GM19239 (cell line): ENCODE measurements at regions not wholly inside any gene's neighbourhood (a gene's known extent, or its start where the extent isn't known, plus 50 kb on each side); places are given as distances from the start of the nearest gene placed in this dataset.
"Not testable (repeated sequence)": the region's sequence is repeated elsewhere in the genome, so short reads cannot be mapped to it uniquely, and the experiment has no call there.

Source experiments
- DNase-seq: peaks from one replicate; pipeline ENCODE4 v3.0.0; 2011; ENCODE audit warnings: low spot score; ENCODE audit not compliant: insufficient read length
- FAIRE-seq: peaks from 2 replicates; lab custom pipeline; 2011; peaks lifted over from hg19 to GRCh38; lab: Jason Lieb, UNC

DNA sequence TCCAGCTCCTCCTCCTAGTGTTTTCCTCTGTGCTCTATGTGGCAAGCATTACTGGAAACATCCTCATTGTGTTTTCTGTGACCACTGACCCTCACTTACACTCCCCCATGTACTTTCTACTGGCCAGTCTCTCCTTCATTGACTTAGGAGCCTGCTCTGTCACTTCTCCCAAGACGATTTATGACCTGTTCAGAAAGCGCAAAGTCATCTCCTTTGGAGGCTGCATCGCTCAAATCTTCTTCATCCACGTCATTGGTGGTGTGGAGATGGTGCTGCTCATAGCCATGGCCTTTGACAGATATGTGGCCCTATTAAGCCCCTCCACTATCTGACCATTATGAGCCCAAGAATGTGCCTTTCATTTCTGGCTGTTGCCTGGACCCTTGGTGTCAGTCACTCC lies 64.0 kb downstream of the OR4F15 start:
- not testable (repeated sequence) for FAIRE-seq, DNase-seq

DNA sequence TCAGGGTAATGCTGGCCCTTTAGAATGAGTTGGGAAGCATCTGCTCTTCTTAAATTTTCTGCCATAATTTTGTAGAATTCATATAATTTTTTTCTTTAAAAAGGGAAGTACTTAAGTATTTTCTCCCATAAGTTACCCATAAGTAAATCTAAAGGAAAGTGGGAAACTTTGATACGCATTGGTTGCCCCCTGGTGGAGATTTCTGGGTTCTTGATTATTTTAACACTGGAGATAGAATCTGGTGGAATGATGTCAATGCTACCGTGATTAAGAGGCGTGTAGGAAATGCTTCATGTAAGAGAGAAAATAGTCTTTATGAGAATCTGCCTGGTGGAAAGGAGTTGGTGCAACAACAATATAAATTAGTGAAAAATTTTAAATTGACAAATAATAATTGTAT lies 65.6 kb downstream of the OR4F15 start:
- DNase-seq, FAIRE-seq: not testable (repeated sequence)

DNA sequence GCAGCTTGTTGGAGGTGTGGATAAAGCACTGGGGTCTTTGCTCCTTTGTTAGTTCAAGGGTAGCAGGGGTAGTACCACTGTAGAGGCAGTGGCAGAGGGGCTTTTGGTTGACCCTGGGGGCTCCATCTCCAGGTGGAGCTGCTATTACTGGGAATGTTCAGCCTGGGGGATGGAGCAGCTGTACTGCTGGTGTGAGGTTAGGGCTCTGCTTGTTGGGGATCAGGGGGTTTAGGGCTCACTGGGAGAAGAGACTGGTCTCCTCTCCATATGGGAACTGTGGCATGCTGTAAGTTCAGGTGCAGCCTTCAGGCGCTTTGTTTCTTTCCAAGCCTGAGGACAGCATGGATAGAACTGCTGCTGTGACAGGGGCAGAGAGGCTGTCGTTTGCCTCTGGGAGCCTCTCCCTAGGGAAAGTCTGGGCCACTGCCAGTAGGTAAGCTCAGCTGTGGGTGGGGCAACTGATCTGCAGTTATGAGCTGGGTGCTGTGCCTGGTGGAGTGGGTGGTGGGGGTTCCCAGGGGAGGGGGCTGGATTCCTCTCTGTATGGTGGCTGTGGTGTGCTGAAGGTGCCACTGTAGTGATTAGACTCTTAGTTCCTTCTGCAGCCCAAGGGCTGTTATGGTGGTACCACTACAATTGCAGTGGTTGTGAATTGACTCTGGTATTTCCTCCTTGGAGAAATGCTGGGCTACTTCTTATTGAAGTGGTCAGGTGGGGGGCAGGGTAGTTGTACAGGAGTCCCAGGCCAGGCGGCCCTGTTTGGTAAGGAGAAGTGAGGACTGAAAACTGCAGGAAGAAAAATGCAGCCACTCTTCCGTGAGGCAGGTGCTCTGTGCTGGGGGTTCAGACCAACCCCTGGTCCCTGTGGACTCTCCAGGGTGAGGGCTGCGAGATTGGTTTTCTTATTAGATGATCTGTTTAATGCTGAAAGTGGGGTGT lies 100.6 kb downstream of the OR4F15 start:
- DNase-seq, FAIRE-seq: not testable (repeated sequence)

DNA sequence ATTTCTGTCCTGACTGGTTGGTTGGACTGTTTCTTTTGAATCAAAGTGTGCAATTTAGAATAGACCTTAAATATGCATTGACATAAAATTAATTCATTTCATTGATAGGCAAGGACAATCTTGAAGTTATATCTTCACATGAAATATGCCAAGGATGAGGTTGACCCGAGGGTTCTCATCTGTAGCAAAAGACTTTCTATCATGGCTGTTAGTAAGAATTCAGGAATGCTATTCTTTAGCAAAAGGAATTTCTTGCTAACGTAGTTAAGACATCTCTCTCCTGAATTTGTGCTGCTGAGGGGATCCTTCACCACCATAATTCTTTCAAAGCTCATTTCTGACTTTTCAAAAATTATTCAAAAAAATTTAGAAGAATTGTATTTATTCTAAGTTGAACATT lies 112.6 kb downstream of the OR4F15 start:
- not testable (repeated sequence) for FAIRE-seq, DNase-seq

DNA sequence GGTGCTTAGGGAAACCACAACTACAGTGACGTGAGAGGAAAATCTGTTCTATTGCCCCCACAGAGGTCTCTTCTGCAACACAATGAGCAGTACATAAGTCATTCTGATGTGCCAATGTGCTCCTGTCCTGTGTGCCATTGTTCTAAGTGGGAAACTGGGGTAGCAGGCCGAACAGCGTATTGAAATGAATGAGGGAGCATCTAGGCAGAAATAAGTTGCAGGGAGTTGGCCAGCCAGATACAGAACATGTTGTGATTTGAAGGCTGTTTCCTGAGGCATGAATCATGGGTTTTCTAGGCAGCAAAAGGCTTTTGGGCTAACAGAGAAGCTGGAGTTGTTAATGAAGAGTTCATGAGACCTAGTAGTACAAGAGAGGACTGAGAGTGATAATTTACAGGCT lies 122.5 kb downstream of the OR4F15 start:
- FAIRE-seq, DNase-seq: not testable (repeated sequence)

DNA sequence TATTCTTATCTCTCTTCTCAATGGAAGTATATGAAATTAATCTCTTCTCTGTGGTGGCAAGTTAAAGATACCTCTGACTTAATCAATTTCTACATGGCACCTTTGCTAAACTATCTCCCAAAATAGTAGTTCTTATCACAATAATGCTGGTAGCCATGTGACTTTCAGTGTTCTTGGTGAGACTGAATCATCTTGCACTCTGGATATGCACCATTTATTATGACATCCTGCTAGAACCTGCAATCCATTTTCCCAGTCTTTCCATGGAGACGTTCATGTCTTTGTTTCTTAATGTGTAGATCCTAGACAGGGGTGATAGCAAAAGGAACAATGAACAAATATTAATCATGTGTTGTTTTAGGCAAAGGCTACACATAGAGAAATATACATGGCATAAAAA lies 125.4 kb downstream of the OR4F15 start:
- FAIRE-seq, DNase-seq: not testable (repeated sequence)

DNA sequence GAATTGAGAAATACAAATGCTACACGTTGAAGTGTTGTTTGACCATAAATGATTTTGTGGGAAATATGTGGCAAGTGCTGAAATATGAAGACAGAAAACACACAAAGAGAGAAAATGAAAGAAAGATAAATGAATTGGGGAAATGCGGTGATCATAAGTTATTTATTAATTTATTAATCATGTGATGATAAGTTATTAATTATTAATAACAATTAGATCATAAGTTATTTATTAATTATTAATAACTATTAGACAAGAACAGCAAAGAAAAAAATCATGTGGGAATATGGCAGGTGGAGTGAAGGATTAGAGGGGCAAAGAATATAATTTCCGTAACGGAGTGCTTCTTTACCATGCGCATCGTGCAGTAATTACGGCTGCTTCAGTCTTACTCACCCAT lies 126.6 kb downstream of the OR4F15 start:
- not testable (repeated sequence) for DNase-seq, FAIRE-seq

DNA sequence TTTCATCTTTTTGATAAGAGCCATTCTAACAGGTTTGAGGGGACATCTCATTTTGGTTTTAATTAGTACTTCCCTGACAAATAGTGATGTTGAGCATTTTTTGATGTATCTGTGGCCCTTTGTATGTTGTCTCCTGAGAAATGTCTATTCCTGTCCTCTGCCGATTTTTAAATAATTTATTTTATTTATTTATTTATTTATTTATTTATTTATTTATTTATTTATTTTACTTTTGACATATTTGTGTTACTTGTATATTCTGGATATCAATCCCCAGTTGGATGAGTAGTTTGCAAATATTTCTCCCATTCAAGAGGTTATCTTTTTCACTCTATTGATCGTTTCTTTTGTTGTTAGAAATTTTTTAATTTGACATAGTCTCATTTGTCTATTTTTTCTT lies 133.9 kb downstream of the OR4F15 start:
- FAIRE-seq, DNase-seq: not testable (repeated sequence)

DNA sequence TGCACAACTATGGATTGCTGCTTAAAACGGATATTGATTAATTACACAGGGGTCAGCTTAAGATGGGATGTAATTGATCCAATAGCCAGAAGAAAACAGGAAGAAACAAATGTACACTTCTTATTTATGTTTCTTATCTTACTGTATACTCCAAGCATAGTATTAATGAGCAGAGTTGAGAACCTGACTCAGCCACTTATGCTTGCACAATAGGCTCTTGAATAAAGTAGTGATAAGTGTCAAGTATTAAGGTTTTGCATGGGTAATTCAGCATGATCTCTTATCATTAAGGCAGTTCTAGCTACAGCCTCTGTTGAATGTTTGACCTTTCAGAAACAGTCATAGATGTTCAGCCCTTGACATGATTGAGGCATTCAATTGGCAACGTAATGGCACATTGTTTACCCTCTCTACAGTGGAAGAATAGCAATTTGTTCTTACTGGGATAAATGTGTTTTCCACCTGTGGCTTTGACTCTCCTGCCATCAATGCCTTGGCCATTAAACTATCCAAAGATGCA lies 136.5 kb downstream of the OR4F15 start:
- not testable (repeated sequence) for FAIRE-seq, DNase-seq

DNA sequence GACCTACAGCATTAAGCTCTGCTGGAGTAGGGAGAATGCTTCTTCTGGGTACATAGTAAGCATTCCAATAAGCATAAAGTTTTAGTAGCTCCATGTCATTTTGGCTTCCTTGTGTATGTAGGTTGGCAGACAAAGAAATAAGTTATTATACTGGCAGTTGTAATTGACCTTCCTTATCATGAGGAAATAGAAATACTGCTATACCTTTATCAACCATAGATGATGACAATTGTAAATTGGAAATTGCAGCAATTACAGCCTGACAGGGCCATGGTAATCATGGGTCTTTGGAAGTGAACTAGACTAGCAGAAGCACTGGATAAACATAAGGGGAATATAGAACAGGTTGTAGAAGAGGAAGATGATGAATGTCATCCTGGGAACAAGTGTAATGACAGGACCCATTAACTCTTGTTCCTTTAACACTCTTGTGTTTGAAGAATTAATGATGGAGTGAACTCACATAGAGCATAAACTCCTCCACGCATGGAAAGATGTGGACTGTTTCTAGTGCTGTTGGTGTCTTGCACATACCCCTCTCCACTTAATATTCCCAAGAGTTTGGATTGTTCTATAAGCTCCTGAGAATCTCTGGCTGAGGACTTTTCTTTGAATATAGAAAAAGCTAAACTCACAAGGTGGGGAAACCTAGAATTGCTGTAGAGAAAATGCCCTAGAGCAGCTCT lies 137.5 kb downstream of the OR4F15 start:
- FAIRE-seq, DNase-seq: not testable (repeated sequence)

DNA sequence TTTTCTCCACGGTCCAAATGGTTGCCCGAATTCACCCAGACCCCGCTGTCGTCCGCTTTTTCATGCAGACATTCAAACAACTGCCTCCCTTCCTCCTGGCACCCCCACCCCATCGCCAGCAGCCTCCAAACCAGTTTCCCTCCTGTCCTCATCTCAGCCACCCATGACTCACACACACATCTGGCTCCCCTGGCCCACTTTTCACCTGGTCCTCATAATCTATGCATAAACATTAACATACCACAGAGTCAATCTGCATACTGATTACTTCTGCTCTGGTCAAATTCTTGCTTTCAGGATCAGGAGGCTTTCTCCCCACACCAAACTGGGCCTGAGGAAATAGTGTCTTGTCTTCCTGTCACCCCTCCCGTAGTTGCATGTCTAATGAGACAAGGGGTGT lies 142.0 kb downstream of the OR4F15 start:
- not testable (repeated sequence) for FAIRE-seq

DNA sequence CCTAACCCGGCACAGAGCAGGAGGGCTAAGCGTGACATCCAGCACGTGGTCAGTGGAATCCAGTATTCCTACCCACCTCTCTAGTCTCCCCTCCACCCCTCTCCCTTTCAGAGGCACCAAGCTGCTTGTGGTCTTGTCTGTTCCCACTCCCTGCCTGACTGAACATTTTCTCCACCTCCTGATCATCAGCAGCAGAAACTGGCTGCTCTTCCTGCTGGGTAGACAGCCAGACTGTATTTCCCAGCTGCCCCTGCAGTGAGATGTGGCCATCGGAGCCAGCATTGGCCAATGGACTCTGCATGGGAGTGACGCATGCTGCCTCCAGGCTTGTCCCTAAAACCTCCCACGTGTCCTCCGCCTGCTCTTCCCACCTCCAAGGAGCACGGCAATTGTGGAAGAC lies 143.8 kb downstream of the OR4F15 start:
- FAIRE-seq, DNase-seq: not testable (repeated sequence)

More for the DNA sequence above, 142.0 kb downstream of the OR4F15 start:
- DNase-seq = not testable (repeated sequence)

DNA sequence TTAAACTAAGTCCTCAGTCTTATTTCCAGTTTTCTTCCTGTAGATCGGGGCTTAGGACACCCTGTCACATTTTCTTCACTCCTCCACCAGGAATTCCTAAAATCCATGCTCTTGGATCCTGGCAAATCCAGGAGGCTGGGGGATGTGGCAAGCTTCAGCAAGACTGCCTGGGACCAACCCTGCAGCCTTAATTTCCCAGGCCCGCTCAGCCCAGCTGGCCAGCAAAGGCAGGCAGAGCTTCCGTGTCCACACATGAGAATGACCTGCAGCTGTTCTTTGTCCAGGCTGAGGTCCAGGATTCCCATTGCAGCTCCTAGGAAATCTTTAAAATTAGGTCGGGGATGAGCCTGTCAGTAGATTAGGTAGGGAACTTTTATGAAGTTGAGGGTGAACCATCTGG lies 146.7 kb downstream of the OR4F15 start:
- DNase-seq, FAIRE-seq: not testable (repeated sequence)

DNA sequence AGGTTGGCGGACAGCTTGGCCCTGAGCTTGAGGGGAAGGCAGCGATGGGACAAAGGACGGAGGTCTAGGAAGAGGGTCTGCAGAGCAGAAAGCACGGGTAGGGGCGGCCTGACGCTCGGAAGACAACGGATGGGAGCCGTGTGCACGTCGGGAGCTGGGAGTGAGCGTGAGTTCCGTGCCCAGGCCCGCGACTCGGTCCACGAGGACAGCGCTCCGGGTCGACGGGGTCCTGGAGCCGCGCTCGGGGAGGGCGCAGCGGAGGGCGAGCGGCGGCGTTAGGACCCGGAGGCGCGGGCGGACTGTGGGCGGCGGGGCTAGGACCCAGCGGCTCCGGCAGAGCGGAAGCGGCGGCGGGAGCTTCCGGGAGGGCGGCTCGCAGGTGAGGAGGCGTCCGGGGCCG lies 149.3 kb downstream of the OR4F15 start:
- not testable (repeated sequence) for FAIRE-seq, DNase-seq

DNA sequence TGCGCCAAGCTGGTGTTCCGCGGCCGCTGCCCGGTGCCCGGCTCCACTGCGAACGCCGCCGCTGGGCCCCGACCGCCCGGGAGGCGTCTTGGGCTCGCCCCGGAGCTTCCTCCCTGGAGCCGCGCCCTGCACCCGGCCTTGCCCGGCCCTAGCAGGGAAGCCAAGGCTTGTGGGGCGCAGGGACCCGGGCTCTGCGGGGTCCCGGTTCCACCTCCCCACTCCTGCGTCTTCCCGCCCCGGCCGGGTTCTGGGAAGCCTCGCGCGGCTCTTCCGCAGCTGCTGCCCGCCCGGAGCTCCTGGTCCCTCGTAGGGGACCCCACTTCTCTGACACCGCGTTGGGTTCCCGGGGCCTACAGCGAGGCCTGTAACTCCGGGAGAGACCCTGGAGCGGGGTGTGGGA lies 149.8 kb downstream of the OR4F15 start:
- DNase-seq, FAIRE-seq: not testable (repeated sequence)

DNA sequence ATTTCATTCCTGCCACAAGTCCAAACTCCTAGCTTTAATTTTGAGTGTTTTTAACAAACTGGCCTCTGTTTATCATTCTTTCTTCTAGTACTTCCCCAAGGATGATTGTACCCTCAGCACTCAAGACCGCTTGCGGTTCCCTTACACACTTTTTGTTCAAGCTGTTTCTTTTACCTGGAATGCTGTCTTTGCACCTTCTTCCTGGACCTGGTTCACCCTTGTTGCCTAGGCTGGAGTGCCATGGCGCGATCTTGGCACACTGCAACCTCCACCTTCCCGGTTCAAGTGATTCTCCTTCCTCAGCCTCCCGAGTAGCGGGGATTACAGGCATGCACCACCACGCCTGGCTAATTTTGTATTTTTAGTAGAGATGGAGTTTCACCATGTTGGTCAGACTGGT lies 151.7 kb downstream of the OR4F15 start:
- not testable (repeated sequence) for FAIRE-seq

DNA sequence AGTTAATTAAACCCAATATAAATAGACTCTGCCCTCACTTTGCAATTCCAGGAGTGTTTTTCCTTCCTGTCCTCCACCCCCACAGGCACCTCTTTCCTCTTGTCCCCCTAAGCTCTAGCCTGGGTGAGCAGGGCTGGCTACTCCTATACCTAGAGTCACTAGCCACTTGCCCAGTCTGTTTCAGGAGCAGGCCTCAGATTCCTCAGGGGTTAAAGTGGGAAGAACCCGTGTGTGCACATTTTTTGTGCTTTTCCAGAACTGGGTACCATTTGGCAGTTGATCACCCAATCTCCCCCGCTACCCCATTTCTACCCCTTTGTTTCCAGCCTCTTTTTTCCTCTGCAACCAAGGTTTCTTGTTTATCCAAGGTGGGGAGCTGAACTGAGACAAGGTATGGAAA lies 153.4 kb downstream of the OR4F15 start:
- not testable (repeated sequence) for DNase-seq, FAIRE-seq

More for the DNA sequence above, 151.7 kb downstream of the OR4F15 start:
- DNase-seq = not testable (repeated sequence)

DNA sequence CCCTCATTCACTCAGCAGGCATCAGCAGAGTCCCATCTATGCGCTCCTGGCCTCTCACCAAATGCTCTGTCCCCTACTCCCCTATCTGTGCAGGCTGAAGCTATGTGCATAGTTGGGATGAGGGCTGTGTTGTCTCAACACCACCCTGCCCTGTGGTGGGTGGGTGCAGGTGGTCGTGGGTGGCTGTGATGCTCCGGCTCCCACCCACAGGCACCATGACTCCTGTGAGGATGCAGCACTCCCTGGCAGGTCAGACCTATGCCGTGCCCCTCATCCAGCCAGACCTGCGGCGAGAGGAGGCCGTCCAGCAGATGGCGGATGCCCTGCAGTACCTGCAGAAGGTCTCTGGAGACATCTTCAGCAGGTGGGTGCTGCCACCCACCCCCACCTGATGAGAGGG lies 153.9 kb downstream of the OR4F15 start:
- FAIRE-seq = not testable (repeated sequence)

DNA sequence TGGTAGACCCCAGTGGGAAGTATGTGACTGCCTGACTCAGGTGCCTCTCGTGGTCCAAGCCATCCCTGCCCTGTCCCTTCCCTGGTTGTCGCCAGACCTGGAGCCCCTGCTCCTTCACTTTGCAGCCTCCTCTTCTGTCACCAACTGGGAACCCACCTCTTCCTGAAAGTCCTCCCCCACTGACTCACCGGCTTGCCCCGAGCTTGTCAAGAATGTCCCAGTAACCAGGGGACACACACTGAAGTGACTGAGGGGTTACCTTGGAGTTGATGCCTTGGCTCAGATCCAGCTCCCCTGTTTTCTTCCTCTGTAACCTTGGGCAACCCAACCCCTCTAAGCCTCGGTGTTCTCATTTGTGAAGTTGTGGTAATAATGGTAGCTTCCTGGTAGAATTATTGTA lies 155.4 kb downstream of the OR4F15 start:
- FAIRE-seq, DNase-seq: not testable (repeated sequence)

More for the DNA sequence above, 153.9 kb downstream of the OR4F15 start:
- not testable (repeated sequence) for DNase-seq

DNA sequence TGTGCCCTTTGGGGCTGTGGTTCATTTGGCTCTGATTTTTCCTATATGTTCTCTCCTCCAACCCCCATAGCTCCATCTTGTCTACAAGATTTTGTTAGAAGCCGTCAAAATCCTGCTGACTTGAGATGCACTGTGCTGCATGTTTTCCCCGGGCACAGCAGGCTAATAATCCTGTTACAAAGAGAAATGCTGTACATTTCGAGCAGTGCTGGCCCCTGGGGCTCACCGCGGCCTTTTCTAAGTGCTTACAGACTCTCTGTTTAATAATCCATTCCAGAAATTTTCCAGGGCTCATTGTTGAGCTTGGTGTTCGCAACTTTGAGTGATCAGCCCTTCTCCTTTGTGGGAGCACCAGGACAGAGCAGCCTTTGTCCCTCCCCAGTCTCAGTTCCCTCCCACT lies 158.6 kb downstream of the OR4F15 start:
- FAIRE-seq, DNase-seq: not testable (repeated sequence)
